Heart left ventricle (tissue), 13 donors: ENCODE measurements at regions not wholly inside any gene's neighbourhood (a gene's known extent, or its start where the extent isn't known, plus 50 kb on each side); places are given as distances from the start of the nearest gene placed in this dataset.

Experiments used
- POLR2A ChIP-seq, 2 donors: fragments of 450-650 bp; IDR thresholded peaks; one replicate each; pipeline ENCODE4 v1.6.1; 2017; ENCODE audit warnings: antibody characterized with exemption in 2 of 2, mild to moderate bottlenecking in 2 of 2, moderate library complexity in 2 of 2
- TF ChIP-seq, protein P1 (sequence below), 12 donors: fragments of 200-600 bp; sonication (generic) in 4 of 12; IDR thresholded peaks; one replicate each; pipeline versions ENCODE4 v1.5.0 to v1.8.0; 2018 to 2022; ENCODE audit warnings: antibody characterized with exemption in 12 of 12, mild to moderate bottlenecking in 5 of 12
- donor health status: ischemic (EF 13 %, LVEDD 7.1; RV severe dilation, severe dysfunction).
- donor health status: DM: no; HTN: yes; CAD: no.
- donor health status: DM: no; HTN: no; CAD: no.
- donor health status: ischemic (EF 25% LVEDD 6.9; RV normal size, moderate dysfunction).
- donor health status: ischemic (EF 25% LVEDD 5.7; RV mildly dilated, moderate dysfunction).
- donor health status: ischemic (EF 35%, LVEDD 5.7; RV mildly dilated, moderate dysfunction).
- donor health status: nonischemic (EF 11% LVEDD 7.7; RV severe dilation, severe dysfunction).
- donor health status: DM: yes; HTN: yes; CAD: no.
- donor health status: PGD.
- donor health status: ischemic (EF 29% LVEDD 5.4; RV normal size, mild dysfunction).
- donor health status: nonischemic (EF 23%, LVEDD 6.1; RV moderate dilation, normal function).

DNA sequence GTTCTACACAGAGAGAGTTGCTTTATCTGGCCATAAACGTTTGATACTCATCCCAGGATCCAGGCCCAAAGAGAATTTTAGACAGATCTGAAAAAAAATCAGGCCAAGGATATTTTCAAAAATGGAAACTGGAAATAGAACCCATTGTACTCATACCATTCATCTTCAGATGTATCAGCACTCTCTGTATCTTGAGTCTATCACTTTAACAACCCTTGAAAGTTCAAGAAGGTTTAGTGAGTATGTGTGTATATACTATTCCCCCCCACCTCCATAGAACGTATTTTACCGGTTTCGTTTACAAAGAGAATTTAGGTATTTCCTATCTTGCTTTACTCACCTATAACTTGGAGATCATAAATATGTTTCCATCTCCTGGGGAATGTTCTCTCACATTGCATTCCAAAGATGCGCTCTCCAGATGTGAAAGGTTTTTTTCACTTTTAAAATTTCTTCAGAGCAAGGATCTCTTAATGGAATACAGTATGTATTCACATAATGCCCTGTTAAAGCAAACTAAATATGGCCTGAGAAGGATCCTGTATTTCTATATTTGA is 105.5 kb upstream of the TUT7 start:
- TF ChIP-seq POLR2A (IDR thresholded peaks at IDR 0.05): no peak
- TF ChIP-seq, protein P1, sequence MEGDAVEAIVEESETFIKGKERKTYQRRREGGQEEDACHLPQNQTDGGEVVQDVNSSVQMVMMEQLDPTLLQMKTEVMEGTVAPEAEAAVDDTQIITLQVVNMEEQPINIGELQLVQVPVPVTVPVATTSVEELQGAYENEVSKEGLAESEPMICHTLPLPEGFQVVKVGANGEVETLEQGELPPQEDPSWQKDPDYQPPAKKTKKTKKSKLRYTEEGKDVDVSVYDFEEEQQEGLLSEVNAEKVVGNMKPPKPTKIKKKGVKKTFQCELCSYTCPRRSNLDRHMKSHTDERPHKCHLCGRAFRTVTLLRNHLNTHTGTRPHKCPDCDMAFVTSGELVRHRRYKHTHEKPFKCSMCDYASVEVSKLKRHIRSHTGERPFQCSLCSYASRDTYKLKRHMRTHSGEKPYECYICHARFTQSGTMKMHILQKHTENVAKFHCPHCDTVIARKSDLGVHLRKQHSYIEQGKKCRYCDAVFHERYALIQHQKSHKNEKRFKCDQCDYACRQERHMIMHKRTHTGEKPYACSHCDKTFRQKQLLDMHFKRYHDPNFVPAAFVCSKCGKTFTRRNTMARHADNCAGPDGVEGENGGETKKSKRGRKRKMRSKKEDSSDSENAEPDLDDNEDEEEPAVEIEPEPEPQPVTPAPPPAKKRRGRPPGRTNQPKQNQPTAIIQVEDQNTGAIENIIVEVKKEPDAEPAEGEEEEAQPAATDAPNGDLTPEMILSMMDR (IDR thresholded peaks at IDR 0.05): no peak
